Left ventricle myocardium inferior (tissue), 1 donor: ENCODE measurements at regions not wholly inside any gene's neighbourhood (a gene's known extent, or its start where the extent isn't known, plus 50 kb on each side); places are given as distances from the start of the nearest gene placed in this dataset.

ENCODE experiments used
- DNase-seq: peaks from one replicate; pipeline ENCODE4 v3.0.0-alpha.2; 2020
- H3K27ac ChIP-seq: fragments of 200-600 bp; replicated peaks from 2 replicates; pipeline ENCODE4 v1.8.0; 2021
- H3K27me3 ChIP-seq: fragments of 200-600 bp; 2 replicates; pipeline ENCODE4 v1.8.0; 2021; ENCODE audit warnings: low read depth
- H3K36me3 ChIP-seq: fragments of 200-600 bp; 2 replicates; pipeline ENCODE4 v1.8.0; 2021
- H3K4me1 ChIP-seq: fragments of 200-600 bp; 2 replicates; pipeline ENCODE4 v1.8.0; 2021
- H3K4me3 ChIP-seq: fragments of 200-600 bp; 2 replicates; pipeline ENCODE4 v1.8.0; 2021; ENCODE audit warnings: mild to moderate bottlenecking, moderate library complexity
- H3K9me3 ChIP-seq: fragments of 200-600 bp; replicated peaks from 2 replicates; pipeline ENCODE4 v1.8.0; 2021
- CTCF ChIP-seq: fragments of 200-600 bp; IDR thresholded peaks from 2 replicates; pipeline ENCODE4 v1.8.0; 2021; ENCODE audit warnings: antibody characterized with exemption, mild to moderate bottlenecking, borderline replicate concordance
- intact Hi-C: fragments of 100-400 bp; cut with micrococcal nuclease; formaldehyde crosslinking; loops from one replicate; pipeline ENCODE4 v1.11.0; 2022
- donor health status: DM: no; HTN: yes; CAD: no; lungs with severe emphysema.

GRCh38 chr2:2597712-2598111, 266.6 kb upstream of the MYT1L start:
- DNase-seq = no peak
- intact Hi-C loops = no loop called here
- Histone ChIP-seq H3K27me3 (peaks cover 22% of the 10 kb centered on the region), H3K4me3 (no peak overlapping the region), H3K9me3 (peaks cover 19% of the 10 kb centered on the region), H3K36me3 (no peaks in the 10 kb centered on the region), H3K27ac (no peak overlapping the region), H3K4me1 (no peaks in the 10 kb centered on the region)
- TF ChIP-seq CTCF = no peak

GRCh38 chr2:2591542-2591940, 260.5 kb upstream of the MYT1L start:
- no peak for TF ChIP-seq CTCF
- H3K27me3 ChIP-seq = peaks cover 26% of the 10 kb centered on the region
- H3K4me3 ChIP-seq = no peak overlapping the region
- intact Hi-C loops = no loop called here
- H3K36me3 ChIP-seq = no peaks in the 10 kb centered on the region
- H3K4me1 ChIP-seq = no peaks in the 10 kb centered on the region
- peaks cover 11% of the 10 kb centered on the region for H3K9me3 ChIP-seq
- no peak overlapping the region for H3K27ac ChIP-seq
- no peak for DNase-seq

- DNase-seq = no peak
Measured at GRCh38 chr2:2590841-2591541, 259.9 kb upstream of the MYT1L start.

GRCh38 chr2:2590141-2590540, 259.1 kb upstream of the MYT1L start:
- Histone ChIP-seq H3K9me3 (peaks cover 3% of the 10 kb centered on the region), H3K4me3 (no peak overlapping the region), H3K36me3 (no peaks in the 10 kb centered on the region), H3K27me3 (peaks cover 26% of the 10 kb centered on the region), H3K27ac (no peak overlapping the region), H3K4me1 (no peaks in the 10 kb centered on the region)
- intact Hi-C loops = no loop called here
- no peak for DNase-seq
- no peak for TF ChIP-seq CTCF

More at GRCh38 chr2:2590841-2591541, 259.9 kb upstream of the MYT1L start:
- Histone ChIP-seq H3K27ac (no peak overlapping the region), H3K9me3 (peaks cover 6% of the 10 kb centered on the region), H3K4me1 (no peaks in the 10 kb centered on the region), H3K36me3 (no peaks in the 10 kb centered on the region), H3K4me3 (no peak overlapping the region), H3K27me3 (peaks cover 26% of the 10 kb centered on the region)
- TF ChIP-seq CTCF = no peak
- intact Hi-C loops = no loop called here

- H3K36me3 ChIP-seq = no peaks in the 10 kb centered on the region
- intact Hi-C loops = no loop called here
- no peaks in the 10 kb centered on the region for H3K4me1 ChIP-seq
- H3K9me3 ChIP-seq = peaks cover 3% of the 10 kb centered on the region
- TF ChIP-seq CTCF = no peak
- H3K4me3 ChIP-seq = no peak overlapping the region
- H3K27me3 ChIP-seq = peaks cover 20% of the 10 kb centered on the region
- H3K27ac ChIP-seq = no peak overlapping the region
- no peak for DNase-seq
Measured at GRCh38 chr2:2588777-2589176, 257.7 kb upstream of the MYT1L start.
